ENCODE measurements at regions not wholly inside any gene's neighbourhood (a gene's known extent, or its start where the extent isn't known, plus 50 kb on each side); places are given as distances from the start of the nearest gene placed in this dataset.
"Not testable (repeated sequence)": the region's sequence is repeated elsewhere in the genome, so short reads cannot be mapped to it uniquely, and the experiment has no call there.

- peak; percentile 58 for DNase-seq (ENCODE audit: low read depth, low spot score)
These were observed 197.9 kb upstream of the CDH11 start for GRCh38 chr16:65319621-65320231.

GRCh38 chr16:65318590-65319257, 196.9 kb upstream of the CDH11 start:
- peak; percentile 71 for DNase-seq (ENCODE audit: low read depth, low spot score)

- DNase-seq (ENCODE audit: low read depth, low spot score): peak; percentile 54
These were observed 196.3 kb upstream of the CDH11 start for GRCh38 chr16:65318138-65318537.

GRCh38 chr16:65316808-65317207, 194.9 kb upstream of the CDH11 start:
- no peak for DNase-seq (ENCODE audit: low read depth, low spot score)

GRCh38 chr16:65315081-65315780, 193.4 kb upstream of the CDH11 start:
- no peak for DNase-seq (ENCODE audit: low read depth, low spot score)

- no peak for DNase-seq (ENCODE audit: low read depth, low spot score)
These were observed 192.8 kb upstream of the CDH11 start for GRCh38 chr16:65314627-65315008.

GRCh38 chr16:65313936-65314626, 192.2 kb upstream of the CDH11 start:
- no peak for DNase-seq (ENCODE audit: low read depth, low spot score)

GRCh38 chr16:65312795-65313194, 190.9 kb upstream of the CDH11 start:
- no peak for DNase-seq (ENCODE audit: low read depth, low spot score)

GRCh38 chr16:65312071-65312470, 190.2 kb upstream of the CDH11 start:
- DNase-seq (ENCODE audit: low read depth, low spot score): no peak

- DNase-seq (ENCODE audit: low read depth, low spot score): not testable (repeated sequence)
These were observed 188.6 kb upstream of the CDH11 start for GRCh38 chr16:65310491-65310890.

- DNase-seq (ENCODE audit: low read depth, low spot score): no peak
These were observed 187.5 kb upstream of the CDH11 start for GRCh38 chr16:65309354-65309753.

- DNase-seq (ENCODE audit: low read depth, low spot score): no peak
These were observed 186.6 kb upstream of the CDH11 start for GRCh38 chr16:65308506-65308905.

GRCh38 chr16:65307286-65307685, 185.4 kb upstream of the CDH11 start:
- DNase-seq (ENCODE audit: low read depth, low spot score): no peak

- DNase-seq (ENCODE audit: low read depth, low spot score): no peak
These were observed 184.9 kb upstream of the CDH11 start for GRCh38 chr16:65306722-65307121.

GRCh38 chr16:65306300-65306699, 184.4 kb upstream of the CDH11 start:
- DNase-seq (ENCODE audit: low read depth, low spot score): no peak

- DNase-seq (ENCODE audit: low read depth, low spot score): peak; percentile 53
These were observed 183.6 kb upstream of the CDH11 start for GRCh38 chr16:65305266-65305959.

GRCh38 chr16:65301029-65301428, 179.2 kb upstream of the CDH11 start:
- no peak for DNase-seq (ENCODE audit: low read depth, low spot score)

- DNase-seq (ENCODE audit: low read depth, low spot score): no peak
These were observed 175.6 kb upstream of the CDH11 start for GRCh38 chr16:65297453-65297852.

- DNase-seq (ENCODE audit: low read depth, low spot score): no peak
These were observed 173.7 kb upstream of the CDH11 start for GRCh38 chr16:65295527-65295926.

GRCh38 chr16:65294708-65295107, 172.8 kb upstream of the CDH11 start:
- no peak for DNase-seq (ENCODE audit: low read depth, low spot score)

- DNase-seq (ENCODE audit: low read depth, low spot score): no peak
These were observed 172.3 kb upstream of the CDH11 start for GRCh38 chr16:65294165-65294564.

- DNase-seq (ENCODE audit: low read depth, low spot score): no peak
These were observed 167.2 kb upstream of the CDH11 start for GRCh38 chr16:65289022-65289421.

Data from ELF-1 (cell line).